ENCODE measurements at regions not wholly inside any gene's neighbourhood (a gene's known extent, or its start where the extent isn't known, plus 50 kb on each side); places are given as distances from the start of the nearest gene placed in this dataset.

DNA sequence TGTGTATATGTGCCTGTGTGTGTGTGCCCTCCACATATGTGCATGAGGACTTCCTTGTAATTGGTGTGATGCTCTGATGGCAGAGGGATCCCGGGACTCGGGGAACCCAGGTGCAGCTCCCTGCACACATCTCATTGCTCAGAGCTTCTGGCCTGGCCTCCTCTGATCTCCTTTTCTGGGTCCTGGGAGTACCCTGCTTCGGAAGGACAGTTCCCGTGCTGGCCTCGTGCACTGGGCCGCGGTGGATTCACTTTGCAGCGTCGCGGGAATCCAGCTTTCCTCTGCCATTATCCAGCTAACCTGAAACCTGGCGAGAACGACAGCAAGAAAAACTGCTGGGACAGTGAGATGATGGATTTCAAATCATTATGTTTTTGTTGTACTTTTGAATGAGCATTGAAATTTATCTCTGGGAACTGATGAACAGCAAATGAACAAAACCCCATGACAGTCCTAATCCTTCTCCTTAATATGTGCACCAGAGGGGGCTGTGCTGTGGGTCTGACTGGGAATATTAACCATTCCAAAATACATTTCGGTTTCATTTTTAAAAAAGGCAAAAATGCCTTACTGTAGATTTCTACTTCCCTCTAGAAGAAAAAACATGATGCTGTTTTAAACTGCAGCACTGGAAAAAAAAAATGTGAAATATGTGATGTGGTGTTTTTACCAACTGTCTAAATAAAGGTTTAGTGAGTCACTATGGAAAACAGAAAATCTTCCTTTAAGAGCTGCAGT is 78.2 kb downstream of the PTGR3 start:
- no peak for DNase-seq

DNA sequence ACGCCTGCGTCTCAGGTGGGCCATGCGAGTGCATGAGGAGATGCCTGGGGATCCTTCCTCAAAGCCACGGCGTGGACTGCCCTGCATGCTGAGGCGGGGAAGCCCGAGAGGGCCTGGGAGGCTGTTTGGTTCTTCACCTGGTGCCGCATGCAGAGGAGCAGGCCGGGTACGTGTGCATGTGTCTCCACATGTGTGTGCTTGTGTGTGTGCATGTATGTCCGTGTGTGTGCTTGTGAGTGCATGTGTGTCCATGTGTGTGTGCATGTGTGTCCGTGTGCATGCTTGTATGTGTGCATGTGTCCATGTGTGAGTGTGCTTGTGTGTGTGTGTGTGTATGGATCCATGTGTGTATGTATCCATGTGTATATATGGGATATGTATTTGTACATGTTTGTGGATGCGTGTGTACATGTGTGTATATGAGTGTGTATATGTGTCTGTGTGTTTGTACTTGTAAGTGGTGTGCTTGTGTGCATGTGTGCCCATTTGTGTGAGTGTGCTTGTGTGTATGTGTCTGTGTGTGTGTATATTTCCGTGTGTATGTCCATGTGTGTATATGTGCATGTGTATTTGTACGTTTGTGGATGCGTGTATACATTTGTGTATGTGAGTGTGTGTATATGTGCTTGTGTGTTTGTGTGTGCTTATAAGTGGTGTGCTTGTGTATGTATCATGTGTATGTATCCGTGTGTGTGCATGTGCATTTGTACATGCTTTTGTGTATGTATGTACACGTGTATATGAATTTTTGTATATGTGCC is 79.0 kb downstream of the PTGR3 start:
- DNase-seq, result no peak

- no peak for DNase-seq
Observed at GRCh38 chr18:75128911-75129716, 79.8 kb downstream of the PTGR3 start.

DNA sequence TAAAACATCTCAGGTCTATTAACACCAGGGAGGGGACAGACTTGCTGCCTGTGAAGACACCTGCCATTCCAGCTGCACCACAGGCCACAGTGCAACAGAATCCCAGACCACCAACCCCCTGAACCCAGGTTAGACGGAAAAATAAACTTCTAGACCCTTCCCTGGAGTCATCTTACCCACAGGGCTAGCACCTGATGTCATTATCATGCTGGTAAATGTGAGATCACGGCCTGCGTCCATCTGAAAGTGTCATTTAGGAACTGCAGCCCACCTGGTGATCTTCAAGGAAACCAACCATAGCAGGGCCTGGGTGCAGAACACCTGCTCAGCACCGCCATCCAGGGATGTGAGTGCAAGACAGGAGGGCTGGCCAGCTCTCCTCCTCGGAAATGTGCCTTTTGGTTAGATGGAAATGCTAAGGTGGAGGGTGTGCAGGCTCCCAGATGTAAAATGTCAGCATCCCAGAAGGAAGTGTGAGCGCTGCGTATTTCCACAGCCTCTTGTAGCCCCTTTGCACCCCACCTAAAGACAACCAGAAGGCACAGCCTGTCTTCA is 80.8 kb downstream of the PTGR3 start:
- DNase-seq, result no peak

DNA sequence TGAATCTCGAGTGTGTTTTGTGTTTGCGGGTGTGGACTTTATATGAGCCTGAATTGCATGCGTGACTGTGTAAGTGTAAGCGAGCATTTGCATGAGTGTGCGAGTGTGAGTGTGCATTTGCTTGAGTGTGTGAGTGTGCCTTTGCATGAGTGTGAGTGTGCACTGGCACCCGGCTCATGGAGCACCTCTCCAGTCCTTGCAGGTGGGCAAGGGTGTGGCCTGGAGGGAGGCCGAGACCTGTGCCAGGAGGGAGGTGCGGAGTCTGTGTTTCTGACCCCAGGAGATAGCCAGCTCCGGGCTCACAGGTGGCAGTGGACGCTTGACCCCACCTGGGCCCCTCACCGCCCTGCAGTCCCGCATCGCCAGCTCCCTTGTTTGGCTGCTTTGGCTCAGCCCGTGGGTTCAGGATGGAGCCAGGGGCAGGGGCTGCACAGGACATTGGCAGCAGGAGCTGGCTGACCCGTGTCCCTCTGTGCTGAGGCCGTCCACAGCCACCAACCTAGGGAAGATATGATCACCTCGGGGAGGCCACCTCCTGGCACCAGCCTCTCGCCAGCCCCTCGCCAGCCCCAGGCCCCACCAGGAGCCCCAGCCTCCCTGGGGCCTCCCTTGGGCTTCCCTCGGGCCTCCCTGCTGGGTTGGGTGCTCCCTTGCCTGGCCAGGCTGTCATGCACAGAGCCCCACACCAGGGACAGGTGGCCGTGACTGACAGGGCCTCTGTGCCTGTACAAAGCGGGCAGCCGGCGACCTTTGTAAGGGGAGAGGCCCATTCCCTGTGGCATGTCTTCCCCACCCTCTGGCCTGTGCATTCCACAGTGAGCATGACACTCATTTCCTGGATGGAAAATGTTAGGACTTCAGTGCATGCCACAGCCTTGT is 81.6 kb downstream of the PTGR3 start:
- no peak for DNase-seq

GRCh38 chr18:75125382-75126331 is 83.3 kb downstream of the PTGR3 start:
- peak; percentile 30 to 50 for DNase-seq

- peak; percentile 54 to 85 for DNase-seq
Observed at GRCh38 chr18:75124991-75125381, 84.0 kb downstream of the PTGR3 start.

DNA sequence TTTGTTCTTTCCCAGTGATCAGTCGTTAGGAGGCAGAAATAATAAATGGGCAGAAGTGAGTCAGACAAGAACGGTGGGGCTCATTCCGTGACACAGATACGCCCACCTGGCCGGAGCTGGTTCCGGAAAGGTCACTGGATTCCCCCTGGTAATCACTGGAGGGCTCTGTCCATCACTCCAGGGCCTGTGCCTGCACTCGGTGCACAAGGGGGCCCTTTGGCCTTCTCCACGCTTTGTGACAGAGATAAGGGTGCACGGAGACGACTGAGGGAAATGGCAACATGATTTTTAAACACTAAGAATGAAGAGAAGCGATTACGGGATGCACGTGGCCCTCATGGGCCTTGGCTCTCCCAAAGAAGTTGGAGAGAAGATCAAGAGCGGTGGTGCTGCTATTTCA is 84.4 kb downstream of the PTGR3 start:
- no peak for DNase-seq

GRCh38 chr18:75123113-75123512 is 85.8 kb downstream of the PTGR3 start:
- no peak for DNase-seq

- no peak for DNase-seq
Observed at GRCh38 chr18:75122334-75122958, 86.5 kb downstream of the PTGR3 start.

- no peak for DNase-seq
Observed at GRCh38 chr18:75121266-75121665, 87.7 kb downstream of the PTGR3 start.

DNA sequence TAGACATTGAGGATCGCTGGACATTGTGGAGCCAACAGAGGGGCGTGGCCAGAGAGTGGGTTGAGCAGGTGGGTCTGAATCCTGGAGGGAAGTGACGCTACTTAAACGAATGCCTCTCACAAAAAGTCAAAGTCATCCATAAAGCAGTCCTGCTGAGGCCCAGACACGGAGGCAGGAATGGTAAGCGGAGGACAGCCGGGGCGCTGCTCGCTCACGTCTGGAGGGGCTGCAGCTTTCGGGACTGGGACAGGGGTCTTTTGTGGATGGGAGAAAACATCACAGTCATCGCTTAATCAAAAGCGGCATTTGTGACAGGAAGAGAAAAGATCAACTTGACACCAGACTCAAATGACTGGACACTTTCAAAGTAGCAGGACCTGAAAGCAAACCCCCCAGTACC is 88.4 kb downstream of the PTGR3 start:
- DNase-seq, result no peak

DNA sequence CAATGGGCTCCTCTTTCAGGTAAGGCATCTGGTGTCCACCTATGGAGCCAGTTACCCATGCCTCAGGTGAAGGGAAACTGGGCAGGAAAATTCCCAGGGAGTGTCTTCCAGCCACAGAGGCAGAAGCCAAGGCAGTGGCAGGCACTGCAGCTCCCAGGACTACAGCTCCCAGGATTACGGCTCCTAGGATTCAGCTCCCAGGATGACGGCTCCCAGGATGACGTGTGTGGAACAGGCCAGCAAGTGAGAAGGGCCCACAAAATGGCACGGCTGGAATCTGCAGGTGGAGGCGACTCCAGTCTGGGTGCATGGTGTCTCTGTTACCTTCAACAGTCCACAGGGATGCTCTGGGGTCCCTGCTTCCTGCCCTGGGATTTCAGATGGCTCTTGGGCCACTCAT is 92.1 kb downstream of the PTGR3 start:
- no peak for DNase-seq

GRCh38 chr18:75116165-75116564 is 92.8 kb downstream of the PTGR3 start:
- DNase-seq, result no peak

DNA sequence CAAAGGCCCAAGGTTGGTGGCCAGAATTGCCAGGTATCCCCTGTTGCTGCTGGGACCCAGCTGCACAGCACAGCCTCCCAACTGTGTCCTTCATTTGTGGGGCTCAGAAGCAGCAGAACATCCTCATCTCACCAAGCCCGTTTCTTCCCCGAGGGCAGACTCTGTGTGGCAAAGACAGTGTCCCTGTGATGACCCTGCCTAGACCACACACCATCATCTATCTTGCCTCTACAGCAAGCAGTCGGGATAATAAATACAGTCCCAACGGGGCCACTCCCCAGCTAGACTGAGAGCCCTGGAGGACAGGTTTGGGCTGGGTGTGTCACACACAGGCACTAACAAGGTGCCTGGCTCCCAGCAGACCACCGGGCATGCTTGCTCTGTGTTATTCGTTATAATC is 93.4 kb downstream of the PTGR3 start:
- no peak for DNase-seq

Data from NCI-H524 (cell line).